Lower lobe of right lung (tissue), 2 donors: ENCODE measurements at regions not wholly inside any gene's neighbourhood (a gene's known extent, or its start where the extent isn't known, plus 50 kb on each side); places are given as distances from the start of the nearest gene placed in this dataset.

Experiments used
- ATAC-seq, 2 donors: fragments of 200-7000 bp; cut with Tn5 transposase; one replicate each; pipeline ENCODE4 v1.9.1; 2020 to 2022; ENCODE audit warnings: mild to moderate bottlenecking in 2 of 2, moderate library complexity in 2 of 2
- DNase-seq: peaks from one replicate; pipeline ENCODE4 v3.0.0-alpha.2; 2020
- H3K27ac ChIP-seq: fragments of 200-600 bp; one replicate; pipeline ENCODE4 v1.8.0; 2022
- H3K27me3 ChIP-seq: fragments of 200-600 bp; one replicate; pipeline ENCODE4 v1.8.0; 2022; ENCODE audit warnings: low read depth
- H3K36me3 ChIP-seq: fragments of 200-600 bp; one replicate; pipeline ENCODE4 v1.8.0; 2022; ENCODE audit warnings: mild to moderate bottlenecking
- H3K4me1 ChIP-seq: fragments of 200-600 bp; one replicate; pipeline ENCODE4 v1.8.0; 2022
- H3K4me3 ChIP-seq: fragments of 200-600 bp; one replicate; pipeline ENCODE4 v1.8.0; 2022; ENCODE audit warnings: mild to moderate bottlenecking
- H3K9me3 ChIP-seq: fragments of 200-600 bp; one replicate; pipeline ENCODE4 v1.8.0; 2022
- CTCF ChIP-seq: fragments of 200-600 bp; IDR thresholded peaks from one replicate; pipeline ENCODE4 v1.8.0; 2022; ENCODE audit warnings: antibody characterized with exemption, mild to moderate bottlenecking
- intact Hi-C: fragments of 100-400 bp; cut with DNase I; formaldehyde crosslinking; loops from one replicate; pipeline ENCODE4 v1.11.0; 2022
- donor health status: DM: no; HTN: yes; CAD: no; lungs with severe emphysema.

- DNase-seq: no peak
- ATAC-seq: no peak
- TF ChIP-seq CTCF: no peak
- H3K27me3 ChIP-seq: no peaks in the 10 kb centered on the region
- H3K27ac ChIP-seq: no peak overlapping the region
- H3K4me1 ChIP-seq: no peaks in the 10 kb centered on the region
- no peaks in the 10 kb centered on the region for H3K36me3 ChIP-seq
- no peak overlapping the region for H3K4me3 ChIP-seq
- intact Hi-C loops: no loop called here
- no peaks in the 10 kb centered on the region for H3K9me3 ChIP-seq
These were observed 250.3 kb upstream of the EDNRB start for GRCh38 chr13:78168981-78169380.

- DNase-seq (no peak), ATAC-seq (no peak)
- TF ChIP-seq CTCF: no peak
- no peak overlapping the region for H3K4me3 ChIP-seq
- no peaks in the 10 kb centered on the region for H3K4me1 ChIP-seq
- intact Hi-C loops: no loop called here
- H3K9me3 ChIP-seq: no peaks in the 10 kb centered on the region
- H3K27me3 ChIP-seq: no peaks in the 10 kb centered on the region
- no peak overlapping the region for H3K27ac ChIP-seq
- no peaks in the 10 kb centered on the region for H3K36me3 ChIP-seq
These were observed 242.6 kb upstream of the EDNRB start for GRCh38 chr13:78161266-78161665.

DNA sequence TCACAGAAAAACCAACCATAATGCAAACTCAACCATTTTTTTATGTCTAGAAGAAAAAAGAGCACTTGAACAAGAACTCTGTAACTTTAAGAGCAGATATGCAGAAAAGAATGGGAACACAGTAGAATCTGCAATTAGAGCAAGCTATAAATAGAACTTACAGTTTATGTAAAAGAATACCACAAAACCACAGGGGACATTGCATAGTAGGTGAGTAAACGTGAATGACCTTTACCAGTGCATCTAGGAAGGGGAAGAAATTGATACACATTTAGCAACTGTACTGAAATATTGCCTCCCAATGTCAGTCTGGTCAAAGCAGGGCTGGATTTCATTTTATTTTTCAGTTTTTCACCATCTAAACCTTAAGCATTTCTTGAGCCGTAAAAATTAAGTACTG is 242.2 kb upstream of the EDNRB start:
- H3K9me3 ChIP-seq: no peaks in the 10 kb centered on the region
- H3K27me3 ChIP-seq: no peaks in the 10 kb centered on the region
- no peak for DNase-seq
- TF ChIP-seq CTCF: no peak
- no peak for ATAC-seq
- H3K4me3 ChIP-seq: no peak overlapping the region
- H3K4me1 ChIP-seq: no peaks in the 10 kb centered on the region
- no peaks in the 10 kb centered on the region for H3K36me3 ChIP-seq
- H3K27ac ChIP-seq: no peak overlapping the region
- intact Hi-C loops: no loop called here

GRCh38 chr13:78152415-78152814 is 233.8 kb upstream of the EDNRB start:
- H3K36me3 ChIP-seq: no peaks in the 10 kb centered on the region
- ATAC-seq (no peak), DNase-seq (no peak)
- H3K27me3 ChIP-seq: no peaks in the 10 kb centered on the region
- no peaks in the 10 kb centered on the region for H3K9me3 ChIP-seq
- H3K4me3 ChIP-seq: no peak overlapping the region
- TF ChIP-seq CTCF: no peak
- no peaks in the 10 kb centered on the region for H3K4me1 ChIP-seq
- intact Hi-C loops: no loop called here
- H3K27ac ChIP-seq: no peak overlapping the region

- Histone ChIP-seq H3K27ac (no peak overlapping the region), H3K9me3 (no peaks in the 10 kb centered on the region), H3K27me3 (no peaks in the 10 kb centered on the region), H3K36me3 (no peaks in the 10 kb centered on the region), H3K4me1 (no peaks in the 10 kb centered on the region), H3K4me3 (no peak overlapping the region)
- no peak for ATAC-seq
- TF ChIP-seq CTCF: no peak
- intact Hi-C loops: no loop called here
- DNase-seq: no peak
These were observed 229.3 kb upstream of the EDNRB start for GRCh38 chr13:78147905-78148304.

DNA sequence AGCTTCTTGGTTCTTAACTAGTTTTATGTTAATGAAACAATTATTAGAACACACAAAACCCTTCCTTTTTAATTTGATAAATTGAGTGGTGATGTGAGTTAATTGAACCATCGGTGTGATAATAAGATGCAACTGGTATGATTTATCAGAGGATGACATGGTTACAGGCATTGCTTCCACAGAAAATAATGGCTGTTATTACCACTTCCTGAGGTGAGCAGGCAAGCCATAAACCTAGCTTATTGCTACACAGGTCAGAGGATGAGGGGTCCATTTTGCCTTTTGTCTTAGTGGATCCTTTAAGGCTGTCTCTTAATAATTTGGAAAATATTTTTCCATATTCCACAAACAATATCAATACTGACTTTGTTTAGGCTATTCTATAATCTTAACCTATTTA is 226.6 kb upstream of the EDNRB start:
- TF ChIP-seq CTCF: no peak
- intact Hi-C loops: no loop called here
- Histone ChIP-seq H3K4me3 (no peak overlapping the region), H3K27me3 (no peaks in the 10 kb centered on the region), H3K4me1 (no peaks in the 10 kb centered on the region), H3K9me3 (no peaks in the 10 kb centered on the region), H3K27ac (no peak overlapping the region), H3K36me3 (no peaks in the 10 kb centered on the region)
- DNase-seq (no peak), ATAC-seq (no peak)
